ENCODE measurements at regions not wholly inside any gene's neighbourhood (a gene's known extent, or its start where the extent isn't known, plus 50 kb on each side); places are given as distances from the start of the nearest gene placed in this dataset.
"Not testable (repeated sequence)": the region's sequence is repeated elsewhere in the genome, so short reads cannot be mapped to it uniquely, and the experiment has no call there.

DNA sequence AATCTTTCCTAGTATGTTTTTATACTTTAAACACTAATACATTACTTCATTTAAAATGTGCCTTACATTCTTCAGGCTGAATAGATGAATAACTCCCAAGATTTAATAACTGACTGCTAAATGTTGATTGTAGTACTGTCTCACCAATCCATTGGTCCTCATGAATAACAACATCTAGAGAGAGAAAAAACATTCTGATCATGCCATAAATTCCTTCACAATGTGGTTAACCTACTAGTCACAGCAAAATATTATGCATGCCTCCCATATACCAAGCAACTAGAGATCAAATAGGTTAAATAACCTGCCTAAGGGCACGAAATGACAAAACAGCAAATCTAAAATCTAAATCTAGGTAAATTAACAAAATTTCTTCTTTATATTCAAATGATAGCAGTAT, 66.2 kb downstream of the SYT15 start:
- not testable (repeated sequence) for DNase-seq (ENCODE audit: low read depth)

DNA sequence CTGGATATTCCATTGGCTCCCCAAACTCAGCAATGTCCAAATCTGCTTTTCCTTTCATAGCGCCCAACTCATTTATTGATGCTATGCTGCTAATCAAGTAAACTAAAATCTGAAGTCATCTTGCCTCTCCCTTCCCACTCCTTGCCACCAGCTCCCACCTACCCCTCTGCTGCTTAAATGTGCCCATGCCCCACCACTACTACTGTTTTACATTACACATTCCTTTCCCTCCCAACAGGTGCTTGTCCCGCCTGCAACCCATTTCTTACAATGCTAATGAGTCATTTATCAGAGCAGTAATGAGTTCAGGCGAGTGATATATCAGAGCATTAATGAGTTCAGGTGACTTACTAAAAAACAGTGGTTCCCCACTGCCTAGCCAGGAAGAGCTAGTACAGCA, 67.2 kb downstream of the SYT15 start:
- DNase-seq (ENCODE audit: low read depth) = not testable (repeated sequence)

DNA sequence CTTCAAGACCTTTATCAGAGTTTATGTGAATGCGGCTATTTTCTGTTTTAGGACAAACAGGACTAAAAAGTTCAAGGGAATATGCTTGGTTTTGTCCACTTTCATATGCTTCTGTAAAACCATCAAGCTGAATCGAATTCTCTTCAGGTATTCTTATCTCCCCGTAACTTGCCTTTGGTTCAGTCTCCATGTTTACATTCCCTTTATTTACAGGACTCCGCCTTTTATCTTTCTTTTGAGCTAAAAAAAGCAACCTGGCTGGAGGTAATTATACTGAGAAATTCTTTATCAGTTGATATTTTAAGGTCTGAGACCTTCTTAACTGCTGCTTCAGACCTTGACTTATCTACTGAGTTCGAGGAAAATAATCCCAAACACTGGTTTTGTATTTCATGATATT, 72.0 kb downstream of the SYT15 start:
- not testable (repeated sequence) for DNase-seq (ENCODE audit: low read depth)

DNA sequence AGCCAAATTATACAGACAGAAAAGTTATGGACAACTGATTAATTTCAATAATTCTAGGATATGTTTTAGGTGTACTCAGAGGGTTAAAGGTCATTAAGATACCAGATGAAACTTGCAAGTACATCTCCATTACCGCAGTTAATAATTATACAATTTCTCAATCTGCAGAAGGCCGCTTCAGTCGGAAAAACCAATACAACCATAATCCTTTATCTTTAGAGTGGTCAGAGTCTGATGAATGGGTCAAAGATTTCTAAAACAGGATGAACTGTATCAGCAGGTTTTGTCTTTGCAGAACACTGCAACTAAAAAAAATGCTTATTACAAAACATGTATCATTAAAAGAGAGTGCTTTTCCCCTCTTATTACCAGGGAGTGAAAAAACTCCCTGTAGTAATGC, 78.5 kb downstream of the SYT15 start:
- DNase-seq (ENCODE audit: low read depth) = not testable (repeated sequence)

DNA sequence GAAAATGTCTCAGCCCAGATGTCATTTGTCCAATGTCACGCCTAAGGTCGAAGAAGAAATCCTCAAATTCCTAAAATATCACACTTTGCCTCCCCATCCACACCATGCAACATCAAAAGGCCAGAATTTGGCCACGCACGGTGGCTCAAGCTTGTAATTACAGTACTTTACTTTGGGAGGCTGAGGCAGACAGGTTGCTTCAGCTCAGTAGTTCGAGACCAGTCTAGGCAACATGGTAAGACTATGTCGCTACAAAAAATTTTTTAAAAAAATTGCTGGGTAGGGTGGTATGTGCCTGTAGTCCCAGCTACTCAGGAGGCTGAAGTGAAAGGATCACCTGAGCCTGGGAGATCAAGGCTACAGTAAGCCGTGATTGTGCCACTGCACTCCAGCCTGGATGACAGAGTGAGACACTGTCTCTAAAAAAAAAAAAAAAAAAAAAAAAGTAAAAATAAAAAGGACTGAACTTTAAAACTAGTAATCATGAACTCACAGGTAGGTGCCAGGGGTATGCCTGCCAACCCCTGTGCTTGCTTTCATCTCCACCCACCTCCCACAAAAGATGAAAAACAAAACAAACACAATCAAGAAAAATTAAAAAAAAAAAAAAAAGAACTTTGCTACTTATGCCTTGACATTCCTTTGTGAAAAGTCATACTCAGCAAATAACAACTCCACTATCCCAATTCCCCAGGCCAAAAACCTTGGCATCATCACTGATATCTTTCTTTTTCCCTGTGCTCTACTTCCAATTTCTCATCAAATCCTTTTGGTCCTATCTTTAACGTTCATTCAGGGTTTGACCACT, 81.3 kb downstream of the SYT15 start:
- not testable (repeated sequence) for DNase-seq (ENCODE audit: low read depth)

DNA sequence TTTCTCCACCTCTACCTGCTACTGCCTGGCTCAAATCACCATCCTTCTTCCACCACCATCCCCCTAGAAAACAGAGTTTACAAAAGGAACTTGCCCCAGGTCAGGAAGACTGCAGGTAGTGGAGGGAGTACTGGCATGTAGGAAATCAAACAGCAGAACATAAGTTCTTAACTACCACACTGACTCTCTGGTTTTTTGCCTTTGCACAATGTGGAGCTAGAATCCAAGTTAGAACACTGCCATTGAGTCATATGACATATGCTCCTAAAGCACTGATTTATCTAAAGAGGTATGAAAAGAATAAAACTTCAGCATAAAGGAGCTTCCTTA, 81.9 kb downstream of the SYT15 start:
- DNase-seq (ENCODE audit: low read depth) = not testable (repeated sequence)

DNA sequence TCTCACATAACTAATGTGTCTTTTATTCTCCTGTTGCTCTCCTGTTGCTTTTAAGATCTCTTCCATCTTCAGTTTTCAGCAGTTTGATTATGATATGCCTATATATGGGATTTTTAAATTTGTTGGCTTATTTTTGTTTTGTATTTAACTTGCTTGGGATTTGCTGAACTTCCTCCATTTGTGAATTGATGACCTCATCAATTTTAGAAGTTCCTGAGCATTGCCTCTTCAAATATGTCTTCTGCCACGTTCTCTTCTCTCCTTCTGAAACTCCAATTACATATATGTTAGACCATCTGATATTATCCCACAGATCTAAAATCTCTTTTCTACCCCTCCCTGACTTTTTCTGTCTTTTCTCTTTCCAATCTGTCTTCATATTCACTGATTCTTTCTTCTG, 86.6 kb downstream of the SYT15 start:
- DNase-seq (ENCODE audit: low read depth) = not testable (repeated sequence)

DNA sequence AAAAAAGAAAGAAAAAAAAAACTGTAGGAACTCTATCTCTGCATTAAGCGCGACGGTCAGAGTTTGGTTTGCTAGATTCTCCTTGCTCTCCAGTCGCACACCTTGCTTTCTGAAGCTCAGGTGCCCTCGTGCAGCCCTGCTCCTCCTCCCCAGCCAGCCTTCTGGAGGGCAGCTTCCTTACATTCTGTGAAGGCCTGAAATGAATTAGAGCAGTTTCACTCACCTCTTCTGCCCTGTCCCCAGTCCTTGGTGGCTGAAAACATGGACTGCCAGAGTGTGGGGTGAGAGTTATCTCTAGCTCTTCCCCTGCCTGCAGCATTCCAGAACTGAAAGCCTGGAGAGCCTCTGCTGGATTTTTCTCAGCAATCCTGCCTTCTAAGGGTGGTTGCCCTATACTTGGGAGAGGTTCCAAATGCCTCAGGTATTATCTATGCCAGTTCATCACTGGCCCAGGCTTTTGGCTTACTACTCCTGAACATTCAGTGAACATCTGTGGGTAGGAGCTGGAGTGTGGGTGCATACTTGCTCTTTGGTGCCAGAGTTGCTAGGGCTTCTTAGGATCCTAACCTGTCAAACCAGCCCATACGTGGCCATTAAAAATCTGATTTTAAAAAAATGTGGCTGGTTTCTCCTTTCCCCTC, 89.5 kb downstream of the SYT15 start:
- not testable (repeated sequence) for DNase-seq (ENCODE audit: low read depth)

DNA sequence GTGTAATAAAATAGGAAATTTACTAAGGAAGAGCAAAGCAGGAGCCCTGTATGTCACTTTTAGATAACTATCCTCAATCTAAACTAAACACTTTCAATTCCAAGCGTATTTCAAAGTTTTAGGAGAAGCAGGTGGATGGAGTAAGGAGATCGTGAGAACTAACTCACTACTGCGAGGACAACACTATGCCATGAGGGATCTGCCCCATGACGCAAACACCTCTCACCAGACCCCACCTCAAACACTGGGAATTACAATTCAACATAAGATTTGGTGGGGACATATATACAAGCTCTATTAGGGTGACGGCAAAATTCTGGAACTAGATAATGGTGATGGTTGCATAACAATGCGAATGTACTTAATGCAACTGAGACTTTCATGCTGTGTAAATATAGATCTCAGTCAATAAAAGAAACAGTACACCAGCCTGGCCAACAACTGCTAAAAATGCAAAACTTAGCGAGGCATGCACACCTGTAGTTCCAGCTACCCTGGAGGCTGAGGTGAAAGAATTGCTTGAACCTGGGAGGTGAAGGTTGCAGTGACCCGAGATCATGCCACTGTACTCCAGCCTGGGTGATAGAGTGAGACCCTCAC, 99.0 kb downstream of the SYT15 start:
- not testable (repeated sequence) for DNase-seq (ENCODE audit: low read depth)

DNA sequence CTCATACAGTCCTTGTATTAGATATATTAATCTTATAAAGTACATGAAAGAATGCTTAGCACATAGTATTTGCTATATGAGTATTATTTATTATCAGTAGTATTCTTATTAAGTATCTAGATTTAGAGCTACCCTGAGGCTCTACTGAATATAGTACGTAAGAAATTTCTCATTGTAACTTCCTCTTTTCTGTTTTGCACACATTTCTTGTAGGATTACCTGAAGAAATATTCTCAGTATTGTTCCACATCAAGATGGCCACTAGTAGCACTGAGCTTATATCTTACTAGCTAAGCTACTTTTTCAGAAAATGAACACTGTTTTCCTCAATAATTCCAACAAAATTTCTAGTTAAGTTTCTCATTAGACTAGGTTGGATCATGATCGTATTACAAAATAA, 112.5 kb downstream of the SYT15 start:
- DNase-seq (ENCODE audit: low read depth) = not testable (repeated sequence)

DNA sequence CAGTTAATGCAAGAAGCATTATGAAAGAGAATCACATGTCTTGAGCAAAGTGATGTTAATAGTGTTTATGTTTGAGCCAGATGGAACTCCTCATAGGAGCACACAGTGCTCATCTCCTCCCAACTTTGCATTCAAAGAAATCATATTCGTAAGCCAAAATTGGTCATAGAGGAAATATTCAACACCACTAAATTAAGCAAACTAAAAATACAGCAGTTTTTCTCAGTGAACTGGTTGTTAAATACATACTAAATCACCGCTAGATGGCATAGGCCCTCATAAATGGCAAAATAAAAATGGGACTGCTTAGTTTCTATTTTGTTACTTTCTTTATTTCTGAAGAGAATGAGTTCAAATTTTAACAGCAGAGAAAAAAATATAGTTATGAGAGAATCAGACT, 114.3 kb downstream of the SYT15 start:
- not testable (repeated sequence) for DNase-seq (ENCODE audit: low read depth)

DNA sequence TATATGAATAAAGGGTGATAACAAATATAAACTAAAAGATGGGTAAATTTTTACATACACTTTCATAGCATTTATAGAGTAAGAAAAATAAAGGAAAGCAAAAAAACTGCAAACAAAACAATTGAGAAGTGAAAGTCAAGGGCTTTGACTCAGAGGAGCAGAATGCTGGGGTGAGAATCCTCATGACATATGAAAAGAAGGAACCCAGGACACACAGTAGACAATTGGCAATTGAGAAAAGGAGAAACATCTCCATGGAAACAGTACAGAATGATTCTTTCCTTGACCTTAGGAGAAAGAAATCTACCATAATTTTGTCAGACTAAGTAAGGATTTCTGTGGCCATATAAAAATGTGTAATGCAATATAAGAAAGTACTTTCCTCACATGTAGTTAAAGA, 138.3 kb downstream of the SYT15 start:
- DNase-seq (ENCODE audit: low read depth) = not testable (repeated sequence)

DNA sequence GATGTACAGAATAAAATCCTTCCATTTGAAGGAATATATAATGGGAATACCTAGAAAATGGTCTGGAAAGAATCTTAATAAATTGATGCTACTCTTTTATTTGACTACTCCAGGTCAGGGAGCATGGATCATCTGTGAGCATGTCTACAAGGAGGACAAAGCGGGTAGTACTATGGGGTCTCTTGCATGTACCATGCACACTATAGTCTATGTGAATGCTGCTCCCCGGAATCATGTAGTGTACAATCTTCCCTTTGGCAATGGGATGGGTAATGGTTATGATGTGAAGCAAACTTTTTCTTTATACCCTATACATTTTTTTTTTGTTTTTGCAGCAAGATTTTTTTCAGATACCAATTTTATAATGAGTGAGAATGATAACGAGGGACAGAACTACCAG, 139.1 kb downstream of the SYT15 start:
- not testable (repeated sequence) for DNase-seq (ENCODE audit: low read depth)

DNA sequence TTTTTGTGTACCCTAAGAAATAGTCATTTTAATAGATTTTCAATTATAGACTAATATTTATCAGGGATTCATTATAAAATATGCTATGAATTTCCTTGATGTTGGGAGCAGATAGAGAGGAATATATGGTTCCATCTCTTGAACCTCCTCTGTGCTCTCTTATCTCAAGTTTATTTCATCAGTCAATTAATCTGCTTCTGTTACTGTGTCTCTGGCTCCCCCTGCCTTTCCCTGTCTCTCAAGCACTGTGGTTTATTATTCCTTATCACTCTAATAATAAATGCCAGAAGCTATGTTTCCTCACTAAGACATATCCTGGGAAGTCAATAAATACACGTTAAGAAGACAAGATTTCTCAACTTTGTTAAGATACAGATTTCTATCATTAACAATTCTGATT, 141.5 kb downstream of the SYT15 start:
- DNase-seq (ENCODE audit: low read depth) = not testable (repeated sequence)

DNA sequence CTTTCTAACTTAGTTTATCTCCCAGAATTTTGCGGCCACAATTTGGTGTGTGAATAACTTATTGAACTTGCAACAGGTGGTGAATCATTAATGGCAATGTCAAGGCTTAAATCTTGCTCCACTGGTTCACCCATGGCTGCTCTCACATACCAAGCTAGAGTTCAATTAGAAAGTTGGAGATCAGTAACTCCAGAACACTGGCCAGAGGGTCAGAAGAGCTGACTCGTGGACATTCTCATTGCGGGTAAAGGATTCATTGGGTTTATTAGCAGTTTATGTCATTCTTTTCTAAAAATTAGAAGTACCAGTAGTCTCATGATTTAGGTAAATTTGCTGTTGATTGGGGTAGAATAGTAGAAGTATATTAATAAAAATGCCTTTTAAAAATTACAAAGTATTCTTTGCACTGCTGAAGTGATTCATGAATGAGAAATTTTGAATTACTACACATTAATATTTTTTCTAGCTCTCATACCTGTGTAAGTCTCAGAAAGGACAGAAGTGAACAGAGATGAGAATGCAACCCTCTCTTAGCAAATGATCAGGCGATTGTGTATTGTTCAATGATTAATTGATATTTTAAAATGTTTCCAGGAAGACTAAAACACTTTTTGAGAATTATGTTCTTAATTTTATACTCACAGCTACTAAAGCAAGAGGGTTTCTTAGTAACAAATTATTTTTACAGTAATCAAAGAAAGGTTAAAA, 142.0 kb downstream of the SYT15 start:
- not testable (repeated sequence) for DNase-seq (ENCODE audit: low read depth)

DNA sequence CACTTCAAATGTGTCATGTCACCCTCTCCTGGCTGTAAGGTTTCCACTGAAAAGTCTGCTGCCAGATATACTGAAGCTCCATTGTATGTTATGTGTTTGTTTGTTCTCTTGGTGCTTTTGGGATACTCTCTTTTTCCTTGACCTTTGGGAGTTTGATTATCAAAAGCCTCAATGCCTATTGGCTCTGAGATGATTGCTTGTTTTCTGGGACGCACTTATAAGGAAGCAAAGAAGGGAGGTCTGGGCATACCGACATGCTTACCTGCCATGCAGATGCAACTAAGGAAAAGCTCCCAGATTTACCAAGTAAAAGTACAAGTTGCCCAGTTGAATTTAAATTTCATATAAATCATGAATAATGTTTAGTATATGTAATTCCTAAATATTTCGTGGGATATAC, 145.3 kb downstream of the SYT15 start:
- DNase-seq (ENCODE audit: low read depth) = not testable (repeated sequence)

DNA sequence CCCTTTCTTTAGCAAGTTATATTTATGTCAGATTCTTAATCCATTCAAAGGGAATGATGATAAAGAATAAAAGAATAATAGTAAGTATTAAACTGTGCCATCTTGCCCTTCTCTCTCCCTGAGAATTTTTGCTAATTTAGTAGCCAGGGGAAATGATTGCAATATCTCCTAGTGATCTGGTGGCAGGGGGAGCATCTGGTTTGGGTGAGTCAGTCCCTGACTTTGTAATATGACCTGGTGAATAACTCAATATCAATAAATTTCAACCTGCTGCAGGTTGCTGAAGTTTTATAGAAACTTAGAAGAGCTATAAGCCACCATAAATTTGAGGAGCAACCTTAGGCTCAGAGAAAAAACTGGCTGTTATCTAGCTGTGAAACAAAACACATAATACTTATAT, 149.4 kb downstream of the SYT15 start:
- DNase-seq (ENCODE audit: low read depth) = not testable (repeated sequence)

DNA sequence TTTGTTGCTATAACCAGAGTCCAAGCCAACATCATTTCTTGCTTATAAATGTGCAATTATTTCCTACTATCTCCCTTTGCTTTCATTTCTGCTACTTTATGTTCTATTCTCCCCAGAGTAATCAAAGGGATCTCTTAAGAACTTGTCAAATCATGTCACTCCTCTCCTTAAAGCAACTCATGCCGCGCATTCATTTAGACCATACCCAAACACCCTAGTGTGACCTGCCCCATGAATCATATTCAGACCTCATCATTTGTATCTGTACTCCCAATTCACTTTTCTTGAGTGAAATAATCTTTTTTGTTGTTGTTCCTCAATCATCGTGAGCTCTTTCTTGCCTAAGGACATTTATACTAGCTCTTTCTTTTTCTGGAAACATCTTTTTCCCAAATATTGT, 151.8 kb downstream of the SYT15 start:
- DNase-seq (ENCODE audit: low read depth) = not testable (repeated sequence)

DNA sequence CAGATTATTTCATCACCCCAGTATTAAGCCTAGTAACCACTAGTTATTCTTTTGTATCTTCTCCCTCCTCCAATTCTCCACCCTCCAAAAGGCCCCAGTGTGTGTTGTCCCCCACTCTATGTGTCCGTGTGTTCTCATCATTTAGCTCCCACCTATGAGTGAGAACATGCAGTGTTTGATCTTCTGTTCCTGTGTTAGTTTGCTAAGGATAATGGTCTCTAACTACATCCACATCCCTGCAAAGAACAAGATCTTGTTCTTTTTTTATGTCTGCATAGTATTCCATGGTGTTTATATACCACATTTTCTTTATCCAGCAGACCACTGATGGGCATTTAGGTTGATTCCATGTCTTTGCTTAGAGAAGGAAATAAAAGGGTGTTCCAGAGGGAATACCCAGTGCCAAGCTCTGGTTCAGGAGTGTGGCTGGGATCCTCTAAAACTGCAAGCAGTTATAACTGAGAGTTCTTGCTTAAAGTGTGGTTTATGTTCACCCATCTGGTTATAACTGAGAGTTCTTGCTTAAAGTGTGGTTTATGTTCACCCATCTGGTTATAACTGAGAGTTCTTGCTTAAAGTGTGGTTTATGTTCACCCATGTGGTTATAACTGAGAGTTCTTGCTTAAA, 154.8 kb downstream of the SYT15 start:
- DNase-seq (ENCODE audit: low read depth) = not testable (repeated sequence)

DNA sequence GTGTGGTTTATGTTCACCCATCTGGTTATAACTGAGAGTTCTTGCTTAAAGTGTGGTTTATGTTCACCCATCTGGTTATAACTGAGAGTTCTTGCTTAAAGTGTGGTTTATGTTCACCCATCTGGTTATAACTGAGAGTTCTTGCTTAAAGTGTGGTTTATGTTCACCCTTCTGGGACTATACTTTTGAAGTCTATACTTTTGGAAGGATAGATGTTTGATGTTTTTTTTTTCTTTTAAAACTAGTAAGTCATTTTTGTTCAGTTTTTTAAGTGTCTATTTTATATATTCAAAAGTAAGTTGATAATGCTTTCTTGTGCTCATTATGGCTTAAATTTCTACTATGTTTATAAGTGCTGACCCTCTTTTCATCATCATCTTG, 155.3 kb downstream of the SYT15 start:
- not testable (repeated sequence) for DNase-seq (ENCODE audit: low read depth)

DNA sequence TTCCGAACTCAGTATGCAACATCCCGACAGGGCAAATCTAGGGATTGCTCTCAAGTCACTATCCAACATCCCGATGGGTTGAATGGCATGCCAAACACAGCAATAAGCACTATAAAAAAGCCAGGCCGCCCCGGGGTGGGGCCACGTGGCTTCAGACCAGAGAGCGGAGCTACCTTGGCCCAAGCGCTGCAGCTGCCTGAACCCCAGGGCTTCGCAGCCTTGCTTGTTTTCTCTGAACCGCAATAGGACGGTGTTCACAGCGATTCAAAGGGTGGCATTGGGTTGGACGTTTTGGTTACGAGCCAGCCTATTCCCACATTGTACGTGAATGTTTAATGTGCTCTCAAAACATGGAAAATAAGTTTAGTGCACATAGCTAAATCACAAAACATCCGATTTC, 161.0 kb downstream of the SYT15 start:
- not testable (repeated sequence) for DNase-seq (ENCODE audit: low read depth)

DNA sequence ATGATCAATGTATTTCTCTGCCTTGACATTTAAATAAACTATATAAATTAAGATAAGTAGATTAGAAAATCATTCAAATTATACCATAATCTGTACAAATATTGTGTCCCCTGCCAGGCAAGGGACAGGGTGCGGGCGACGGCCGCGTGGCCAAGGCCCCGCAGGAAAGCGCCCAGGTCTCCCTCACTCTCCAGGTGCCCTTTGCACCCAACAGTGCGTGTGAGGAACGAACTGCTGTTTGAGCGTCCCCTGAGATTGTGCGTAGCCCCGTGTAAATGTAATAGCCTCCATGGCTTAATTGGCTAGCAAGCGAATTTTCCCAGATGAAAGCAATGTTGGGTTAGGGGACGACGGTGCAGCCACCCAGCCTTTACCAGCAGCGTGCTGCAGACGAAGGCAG, 161.4 kb downstream of the SYT15 start:
- DNase-seq (ENCODE audit: low read depth) = not testable (repeated sequence)

Measured in activated T-helper 9 cell treated with anti-CD3 and anti-CD28 coated beads, Interleukin-2, amount 50 U/mL, for 16 hours (primary cell).